ENCODE measurements at regions not wholly inside any gene's neighbourhood (a gene's known extent, or its start where the extent isn't known, plus 50 kb on each side); places are given as distances from the start of the nearest gene placed in this dataset.

GRCh38 chr3:5645692-5646410, 458.3 kb downstream of the EDEM1 start:
- no peak for ATAC-seq
- TF ChIP-seq POU6F1 (CRISPR knock-in tag; IDR thresholded peaks at IDR 0.05; ENCODE audit: borderline replicate concordance, low read depth) (no peak), ZNF565 (CRISPR knock-in tag; conservative IDR thresholded peaks at IDR 0.05; ENCODE audit: low read depth) (no peak), SNAI2 (CRISPR knock-in tag; IDR thresholded peaks at IDR 0.05) (no peak), ZNF70 (CRISPR knock-in tag; IDR thresholded peaks at IDR 0.05) (no peak), BACH2 (CRISPR knock-in tag; IDR thresholded peaks at IDR 0.05; ENCODE audit: borderline replicate concordance) (no peak), ESRRG (CRISPR knock-in tag; IDR thresholded peaks at IDR 0.05) (no peak), TOX (CRISPR knock-in tag; IDR thresholded peaks at IDR 0.05; ENCODE audit: borderline replicate concordance) (no peak), PPARA (CRISPR knock-in tag; IDR thresholded peaks at IDR 0.05; ENCODE audit: borderline replicate concordance) (no peak), ARNTL (CRISPR knock-in tag; IDR thresholded peaks at IDR 0.05; ENCODE audit: borderline replicate concordance, low read depth) (no peak), CSRNP3 (CRISPR knock-in tag; IDR thresholded peaks at IDR 0.05) (no peak), ZFP30 (CRISPR knock-in tag; IDR thresholded peaks at IDR 0.05) (no peak), OSR1 (CRISPR knock-in tag; IDR thresholded peaks at IDR 0.05) (no peak), ZFP3 (CRISPR knock-in tag; IDR thresholded peaks at IDR 0.05) (no peak)

GRCh38 chr3:5650303-5650702, 462.8 kb downstream of the EDEM1 start:
- no peak for ATAC-seq
- no peak for TF ChIP-seq POU6F1 (CRISPR knock-in tag; IDR thresholded peaks at IDR 0.05; ENCODE audit: borderline replicate concordance, low read depth)
- TF ChIP-seq OSR1 (CRISPR knock-in tag; IDR thresholded peaks at IDR 0.05): no peak
- TF ChIP-seq ZFP3 (CRISPR knock-in tag; IDR thresholded peaks at IDR 0.05): no peak
- no peak for TF ChIP-seq ESRRG (CRISPR knock-in tag; IDR thresholded peaks at IDR 0.05)
- no peak for TF ChIP-seq ISL1 (CRISPR knock-in tag; IDR thresholded peaks at IDR 0.05)
- no peak for TF ChIP-seq ARNTL (CRISPR knock-in tag; IDR thresholded peaks at IDR 0.05; ENCODE audit: borderline replicate concordance, low read depth)
- no peak for TF ChIP-seq ZFP30 (CRISPR knock-in tag; IDR thresholded peaks at IDR 0.05)
- no peak for TF ChIP-seq PATZ1 (CRISPR knock-in tag; IDR thresholded peaks at IDR 0.05; ENCODE audit: borderline replicate concordance)
- no peak for TF ChIP-seq CREB5 (CRISPR knock-in tag; IDR thresholded peaks at IDR 0.05; ENCODE audit: low read depth)
- TF ChIP-seq ZC3H10 (CRISPR knock-in tag; IDR thresholded peaks at IDR 0.05): no peak
- TF ChIP-seq PPARA (CRISPR knock-in tag; IDR thresholded peaks at IDR 0.05; ENCODE audit: borderline replicate concordance): no peak
- no peak for TF ChIP-seq ZNF8 (CRISPR knock-in tag; IDR thresholded peaks at IDR 0.05)
- no peak for TF ChIP-seq TCF4 (CRISPR knock-in tag; IDR thresholded peaks at IDR 0.05; ENCODE audit: borderline replicate concordance)
- TF ChIP-seq CSDC2 (CRISPR knock-in tag; IDR thresholded peaks at IDR 0.05): no peak

- no peak for ATAC-seq
- TF ChIP-seq TSHZ2 (CRISPR knock-in tag; IDR thresholded peaks at IDR 0.05) (no peak), ZNF70 (CRISPR knock-in tag; IDR thresholded peaks at IDR 0.05) (no peak), TOX (CRISPR knock-in tag; IDR thresholded peaks at IDR 0.05; ENCODE audit: borderline replicate concordance) (no peak), BACH2 (CRISPR knock-in tag; IDR thresholded peaks at IDR 0.05; ENCODE audit: borderline replicate concordance) (no peak), CREB5 (CRISPR knock-in tag; IDR thresholded peaks at IDR 0.05; ENCODE audit: low read depth) (no peak), TCF4 (CRISPR knock-in tag; IDR thresholded peaks at IDR 0.05; ENCODE audit: borderline replicate concordance) (no peak), ZC3H10 (CRISPR knock-in tag; IDR thresholded peaks at IDR 0.05) (no peak), GLIS3 (CRISPR knock-in tag; IDR thresholded peaks at IDR 0.05) (no peak), ARNTL (CRISPR knock-in tag; IDR thresholded peaks at IDR 0.05; ENCODE audit: borderline replicate concordance, low read depth) (no peak), ZFP3 (CRISPR knock-in tag; IDR thresholded peaks at IDR 0.05) (no peak), OSR1 (CRISPR knock-in tag; IDR thresholded peaks at IDR 0.05) (no peak)
Observed at GRCh38 chr3:5651351-5651750, 463.8 kb downstream of the EDEM1 start.
